ENCODE measurements at regions not wholly inside any gene's neighbourhood (a gene's known extent, or its start where the extent isn't known, plus 50 kb on each side); places are given as distances from the start of the nearest gene placed in this dataset.

DNA sequence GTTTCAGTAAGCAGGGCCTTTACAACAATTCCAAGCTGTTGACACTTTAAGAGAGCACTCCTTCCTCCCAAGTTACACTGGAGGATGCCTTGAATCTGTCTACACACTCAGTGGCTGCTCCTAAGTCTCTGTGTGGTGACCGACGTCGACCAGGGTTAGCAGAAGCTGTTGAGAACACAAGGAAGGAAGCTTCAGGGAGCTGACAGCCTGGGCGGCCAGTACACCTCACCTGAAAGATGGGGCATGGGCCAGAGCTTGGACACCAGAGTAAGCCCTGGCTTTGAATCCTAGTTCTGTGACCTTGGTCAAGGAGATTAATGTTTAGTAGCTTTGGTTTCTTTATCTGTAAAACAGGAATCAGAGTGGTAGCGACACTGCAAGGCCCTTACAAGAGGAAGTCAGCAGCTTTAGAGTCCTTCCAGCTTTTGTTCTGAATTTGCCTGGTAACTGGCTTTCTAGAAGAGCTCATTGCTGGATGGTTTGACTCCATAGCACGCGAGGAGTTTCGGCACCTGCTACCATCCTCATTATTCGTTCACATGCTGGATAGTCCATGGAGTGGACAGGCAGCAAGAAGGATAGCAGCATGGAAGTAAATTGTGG is 214.2 kb downstream of the FGF9 start:
- DNase-seq (ENCODE audit: low read depth, low spot score) (no peak), FAIRE-seq (no peak)
- ChIA-PET CTCF (no interaction called here), POLR2A (no interaction called here)
- Histone ChIP-seq H4K20me1 (replicated peaks; ENCODE audit: control insufficient read depth, extremely low read depth, insufficient read depth, low read length) (no peaks in the 10 kb centered on the region), H3K9ac (replicated peaks; ENCODE audit: extremely low read depth, insufficient read depth, low read length) (no peak overlapping the region), H3K4me2 (ENCODE audit: insufficient read depth, low read length) (no peak overlapping the region), H3K27me3 (ENCODE audit: control insufficient read depth in 2 of 2, insufficient read depth in 2 of 2, low read length in 2 of 2) (no peaks in the 10 kb centered on the region), H3K27ac (ENCODE audit: insufficient read depth, low read depth, low read length) (no peak overlapping the region), H2AFZ (ENCODE audit: low read depth, low read length) (no peak overlapping the region), H3K4me1 (ENCODE audit: control insufficient read depth, extremely low read depth, insufficient read depth, low read length) (no peaks in the 10 kb centered on the region), H3K79me2 (ENCODE audit: control insufficient read depth, insufficient read depth, low read length) (no peaks in the 10 kb centered on the region), H3K9me3 (replicated peaks; ENCODE audit: control insufficient read depth, insufficient read depth, low read length) (peaks cover 23% of the 10 kb centered on the region), H3K9me1 (replicated peaks; ENCODE audit: control insufficient read depth, extremely low read depth, insufficient read depth, low read length) (no peaks in the 10 kb centered on the region), H3K36me3 (ENCODE audit: control insufficient read depth in 2 of 2, extremely low read depth in 1 of 2, insufficient read depth in 2 of 2, low read length in 2 of 2) (no peaks in the 10 kb centered on the region), H3K4me3 (replicated peaks in 1 of 3; ENCODE audit: insufficient read depth in 1 of 3, low read depth in 1 of 3, low read length in 3 of 3) (no peak overlapping the region)
- BruUV-seq (replicated peaks), result no TSS peak
- dilution Hi-C loops (cut with MboI; ENCODE audit: extremely low pct_ligation_motif_present, low sequenced_read_pairs) (no loop called here), intact Hi-C loops (cut with micrococcal nuclease) (no loop called here)
- no peak for TF ChIP-seq JUN (IDR thresholded peaks at IDR 0.05; ENCODE audit: borderline replicate concordance, insufficient read depth, insufficient read length, low read depth)
- TF ChIP-seq, protein P1, sequence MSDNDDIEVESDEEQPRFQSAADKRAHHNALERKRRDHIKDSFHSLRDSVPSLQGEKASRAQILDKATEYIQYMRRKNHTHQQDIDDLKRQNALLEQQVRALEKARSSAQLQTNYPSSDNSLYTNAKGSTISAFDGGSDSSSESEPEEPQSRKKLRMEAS (IDR thresholded peaks at IDR 0.05; ENCODE audit: insufficient read depth, insufficient read length), result no peak

- CTCF ChIA-PET, result no interaction called here
- no TSS peak for BruUV-seq (replicated peaks)
Observed at GRCh38 chr13:21885714-21886224, 214.9 kb downstream of the FGF9 start.

More at GRCh38 chr13:21885714-21886224, 214.9 kb downstream of the FGF9 start:
- Histone ChIP-seq H3K4me1 (ENCODE audit: control insufficient read depth, extremely low read depth, insufficient read depth, low read length) (no peaks in the 10 kb centered on the region), H3K4me2 (ENCODE audit: insufficient read depth, low read length) (no peak overlapping the region), H3K9me3 (replicated peaks; ENCODE audit: control insufficient read depth, insufficient read depth, low read length) (peaks cover 30% of the 10 kb centered on the region), H2AFZ (ENCODE audit: low read depth, low read length) (no peak overlapping the region), H4K20me1 (replicated peaks; ENCODE audit: control insufficient read depth, extremely low read depth, insufficient read depth, low read length) (no peaks in the 10 kb centered on the region), H3K4me3 (replicated peaks in 1 of 3; ENCODE audit: insufficient read depth in 1 of 3, low read depth in 1 of 3, low read length in 3 of 3) (no peak overlapping the region), H3K36me3 (ENCODE audit: control insufficient read depth in 2 of 2, extremely low read depth in 1 of 2, insufficient read depth in 2 of 2, low read length in 2 of 2) (no peaks in the 10 kb centered on the region), H3K79me2 (ENCODE audit: control insufficient read depth, insufficient read depth, low read length) (no peaks in the 10 kb centered on the region), H3K27me3 (ENCODE audit: control insufficient read depth in 2 of 2, insufficient read depth in 2 of 2, low read length in 2 of 2) (no peaks in the 10 kb centered on the region), H3K9ac (replicated peaks; ENCODE audit: extremely low read depth, insufficient read depth, low read length) (no peak overlapping the region), H3K27ac (ENCODE audit: insufficient read depth, low read depth, low read length) (no peak overlapping the region), H3K9me1 (replicated peaks; ENCODE audit: control insufficient read depth, extremely low read depth, insufficient read depth, low read length) (no peaks in the 10 kb centered on the region)
- no peak for FAIRE-seq
- dilution Hi-C loops (cut with MboI; ENCODE audit: extremely low pct_ligation_motif_present, low sequenced_read_pairs), result no loop called here
- POLR2A ChIA-PET, result no interaction called here
- intact Hi-C loops (cut with micrococcal nuclease), result no loop called here
- no peak for DNase-seq (ENCODE audit: low read depth, low spot score)
- TF ChIP-seq POLR2A (IDR thresholded peaks at IDR 0.05; ENCODE audit: low read depth, low read length) (no peak), MYC (IDR thresholded peaks at IDR 0.05; ENCODE audit: low read depth, low read length) (no peak), POLR2AphosphoS5 (IDR thresholded peaks at IDR 0.05; ENCODE audit: insufficient read depth, low read depth, low read length) (no peak), FOS (IDR thresholded peaks at IDR 0.05; ENCODE audit: borderline replicate concordance, insufficient read depth, low read length) (no peak)

Data from endothelial cell of umbilical vein (primary cell).